Anterior cingulate cortex (tissue), 58 donors: ENCODE measurements at regions not wholly inside any gene's neighbourhood (a gene's known extent, or its start where the extent isn't known, plus 50 kb on each side); places are given as distances from the start of the nearest gene placed in this dataset.

ENCODE experiments used
- DNase-seq, 58 donors: peaks; one replicate each; lab custom pipeline; 2025; lab: John Stamatoyannopoulos, UW

DNA sequence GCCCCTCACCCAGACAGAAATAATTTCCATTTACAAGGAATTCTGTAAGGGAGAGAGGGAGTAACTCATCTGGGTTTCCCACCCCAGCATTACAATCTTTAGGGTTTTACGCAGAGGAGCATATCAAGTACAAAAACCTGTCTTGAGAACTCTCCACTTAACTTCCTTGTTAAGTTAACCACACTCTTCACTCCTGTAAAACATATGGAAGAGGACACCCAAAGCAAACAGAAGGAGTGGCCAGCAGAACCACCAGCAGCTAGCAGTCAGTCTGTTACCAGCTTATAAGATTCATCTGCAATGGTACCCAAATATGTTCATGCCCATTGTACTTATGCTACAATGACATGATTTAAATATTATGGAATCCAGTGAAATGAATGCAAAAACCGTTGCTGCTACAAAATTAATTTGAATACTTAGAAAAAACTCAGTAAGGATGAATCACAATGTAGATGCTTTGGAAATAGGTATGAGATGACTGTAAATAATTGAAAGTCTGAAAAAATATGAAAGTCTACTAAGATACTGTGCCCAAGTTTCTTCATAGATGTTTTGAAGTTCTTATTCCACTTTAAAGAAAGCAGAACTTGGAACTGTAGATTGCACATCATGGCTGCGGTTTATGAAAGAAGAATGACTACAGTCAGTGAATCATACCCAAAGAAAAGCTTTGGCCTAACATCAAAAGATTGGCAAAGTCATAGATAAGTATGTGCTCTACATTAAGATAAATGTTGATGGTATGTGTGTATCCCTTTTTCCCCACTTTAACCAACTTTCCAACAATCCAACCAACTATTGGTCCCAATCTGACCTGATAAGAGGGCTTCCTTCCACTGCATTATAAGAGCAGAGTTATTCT lies 233.6 kb downstream of the ACTL7B start:
- DNase-seq: no peak

DNA sequence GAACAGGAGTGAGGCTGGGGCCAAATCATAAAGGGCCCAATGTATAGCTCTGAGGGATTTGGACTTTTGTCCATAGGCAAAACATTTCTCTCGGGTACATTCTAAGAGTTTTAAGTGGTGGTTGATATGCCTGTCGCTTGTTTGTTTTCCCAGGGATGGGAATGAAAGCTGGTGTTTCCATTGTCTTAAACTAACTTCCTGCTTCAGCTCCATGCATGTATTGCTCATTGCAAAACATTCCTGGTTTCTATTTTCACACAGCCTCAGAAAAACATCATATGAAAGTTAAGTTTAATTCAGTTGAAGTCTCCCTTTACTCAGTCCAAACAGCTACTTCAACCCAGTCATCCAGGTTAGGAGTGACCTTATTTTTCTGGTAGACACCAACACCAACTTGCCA lies 235.0 kb downstream of the ACTL7B start:
- DNase-seq: no peak

DNA sequence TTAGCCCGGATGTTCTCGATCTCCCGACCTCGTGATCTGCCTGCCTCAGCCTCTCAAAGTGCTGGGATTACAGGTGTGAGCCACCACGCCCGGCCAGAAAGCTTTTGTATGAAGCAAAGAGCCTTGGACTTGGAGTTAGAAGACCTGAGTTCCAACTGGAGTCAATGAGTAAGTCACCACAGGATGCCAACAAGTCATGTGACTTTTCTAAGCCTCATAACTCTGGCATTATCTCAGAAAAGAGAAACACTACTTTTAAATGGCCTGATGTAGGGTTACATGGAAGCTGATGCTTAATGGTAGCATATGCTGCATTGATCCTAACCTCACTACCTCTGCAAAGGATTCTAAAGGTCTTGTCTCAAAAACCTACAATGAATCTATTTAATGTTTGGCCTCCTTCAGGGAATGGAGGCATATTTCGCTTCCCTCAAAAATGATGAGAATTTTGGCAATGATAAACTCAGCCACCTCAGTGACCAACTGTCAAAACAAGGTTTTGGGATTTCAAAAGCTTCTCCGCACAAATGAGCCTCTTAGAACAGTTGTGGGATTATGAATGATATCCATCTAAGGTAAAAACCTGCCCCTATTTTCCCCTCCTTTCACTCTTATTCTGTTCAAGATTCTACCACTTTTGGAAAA lies 236.8 kb downstream of the ACTL7B start:
- DNase-seq: no peak

- no peak for DNase-seq
Observed at GRCh38 chr9:108617676-108618075, 238.1 kb downstream of the ACTL7B start.

DNA sequence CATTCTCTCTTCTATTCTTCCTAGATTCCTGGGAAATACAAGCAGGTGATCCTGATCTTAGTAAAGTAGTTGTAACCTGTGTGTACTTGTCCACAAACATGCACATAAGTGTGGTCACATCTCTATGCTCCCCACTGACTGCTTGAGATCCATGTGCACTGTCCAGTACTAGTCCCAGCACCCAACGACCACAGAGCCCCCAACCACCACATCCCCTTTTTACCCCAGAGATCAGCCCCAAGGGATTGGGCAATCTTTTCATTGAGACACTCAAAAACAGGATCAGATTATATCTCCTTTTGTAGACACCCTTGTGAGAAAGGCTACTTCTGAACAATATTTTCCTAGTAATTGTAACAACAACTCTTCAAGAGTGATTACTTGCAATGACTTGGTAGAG lies 240.6 kb downstream of the ACTL7B start:
- DNase-seq: no peak

GRCh38 chr9:108612513-108612912 lies 243.3 kb downstream of the ACTL7B start:
- no peak for DNase-seq

DNA sequence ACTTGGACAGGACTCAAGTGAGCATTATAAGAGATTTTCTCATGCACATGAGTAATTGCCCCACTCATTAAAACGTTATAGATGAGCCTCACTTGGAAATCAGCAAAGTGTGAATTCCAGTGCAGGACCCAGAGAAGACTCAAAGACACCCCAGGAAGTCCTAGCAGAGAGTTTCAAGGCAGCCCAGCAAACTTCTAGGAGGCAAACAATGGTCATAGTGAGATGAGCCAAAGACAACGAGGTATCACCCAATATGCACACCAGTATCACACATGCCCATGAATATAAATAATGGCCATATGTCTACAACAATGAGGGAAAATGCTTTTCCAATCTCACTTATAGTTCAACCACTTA lies 245.9 kb downstream of the ACTL7B start:
- DNase-seq: no peak

DNA sequence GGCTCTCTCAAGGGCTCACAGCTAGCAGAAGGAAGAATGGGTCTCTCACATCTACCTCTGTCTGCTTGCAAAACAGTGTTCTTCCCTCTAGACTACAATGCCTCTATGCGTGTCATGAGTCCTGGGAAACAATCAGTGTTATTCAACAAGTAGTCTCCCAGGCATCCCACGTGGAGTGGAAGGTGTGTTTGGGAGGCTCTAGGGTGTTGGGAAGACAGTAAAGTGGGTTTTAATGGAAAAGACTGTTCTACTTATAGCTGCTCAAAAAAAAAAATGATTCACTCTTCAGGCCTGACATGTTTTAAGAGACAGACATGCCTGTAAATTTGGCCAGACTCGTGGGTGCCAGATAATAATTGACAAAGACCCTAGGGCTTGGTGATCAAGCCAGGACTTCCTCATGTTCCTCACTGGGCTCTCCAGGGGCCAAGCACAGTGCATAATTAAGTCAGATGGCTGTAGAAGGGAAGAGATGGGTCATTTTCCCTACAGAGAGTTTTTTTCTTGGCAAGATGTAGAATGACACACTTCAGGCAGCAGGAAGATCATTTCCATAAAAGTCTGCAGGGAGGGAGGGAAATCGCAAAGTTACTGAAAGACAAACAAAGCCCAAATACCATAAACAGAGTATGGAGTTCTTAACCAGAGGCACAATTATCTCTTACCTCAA lies 246.4 kb downstream of the ACTL7B start:
- no peak for DNase-seq

DNA sequence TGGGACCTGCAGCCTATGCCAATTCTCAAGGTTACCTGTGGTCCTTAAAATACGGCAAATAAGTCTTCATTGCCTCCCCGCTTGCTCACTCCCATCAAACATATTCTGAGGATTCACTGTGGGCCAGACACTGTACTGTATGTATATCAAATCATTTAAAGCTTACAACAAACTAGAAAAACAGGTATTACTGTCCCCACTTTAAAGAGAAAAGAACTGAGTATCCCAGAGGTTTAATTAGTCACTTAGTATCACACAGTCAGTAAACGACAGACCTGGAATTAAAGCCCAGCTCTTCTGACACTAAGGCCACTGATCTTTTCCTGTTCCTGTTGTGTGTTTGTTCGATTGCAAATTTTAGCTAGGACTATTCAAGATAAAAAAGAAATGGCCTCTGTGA lies 248.2 kb downstream of the ACTL7B start:
- no peak for DNase-seq

DNA sequence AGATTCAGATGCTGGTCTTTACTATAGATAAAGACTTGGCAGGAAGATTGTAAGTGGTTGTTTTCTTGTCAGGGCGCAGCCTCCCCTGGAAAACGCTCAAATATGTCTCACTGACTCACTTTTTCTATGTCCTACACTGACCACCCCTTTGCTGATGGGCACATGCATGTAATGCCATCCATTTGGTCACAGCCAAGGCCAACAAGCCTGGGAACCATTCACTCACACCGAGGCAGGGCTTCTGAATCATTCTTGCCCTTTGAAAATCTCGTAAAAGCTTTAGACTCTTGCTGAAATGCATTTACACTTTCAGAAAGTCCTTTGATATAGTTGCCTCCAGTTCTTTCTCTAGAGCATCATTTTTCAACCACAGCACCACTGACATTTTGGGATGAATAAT lies 249.4 kb downstream of the ACTL7B start:
- no peak for DNase-seq

DNA sequence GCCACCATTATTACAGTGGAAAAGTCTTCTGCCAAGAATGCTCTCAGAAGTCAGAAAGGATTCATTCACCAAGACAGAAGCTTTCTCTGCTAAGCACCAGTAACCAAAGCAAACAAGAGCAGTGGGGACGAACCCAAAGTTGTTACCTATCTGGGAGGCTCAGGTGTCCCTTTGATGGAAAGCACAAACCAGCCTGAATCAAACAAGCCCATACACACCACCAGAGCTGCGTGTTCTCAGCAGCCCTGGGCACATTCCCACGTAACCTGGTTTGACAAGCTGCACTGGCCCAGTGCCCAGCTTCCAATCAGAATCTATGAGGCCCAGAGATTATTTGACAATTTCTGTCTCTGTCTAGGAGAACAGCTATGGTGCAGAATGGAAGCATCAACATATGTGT lies 252.6 kb downstream of the ACTL7B start:
- DNase-seq: peak in 1 of 58 donors; percentile 5

DNA sequence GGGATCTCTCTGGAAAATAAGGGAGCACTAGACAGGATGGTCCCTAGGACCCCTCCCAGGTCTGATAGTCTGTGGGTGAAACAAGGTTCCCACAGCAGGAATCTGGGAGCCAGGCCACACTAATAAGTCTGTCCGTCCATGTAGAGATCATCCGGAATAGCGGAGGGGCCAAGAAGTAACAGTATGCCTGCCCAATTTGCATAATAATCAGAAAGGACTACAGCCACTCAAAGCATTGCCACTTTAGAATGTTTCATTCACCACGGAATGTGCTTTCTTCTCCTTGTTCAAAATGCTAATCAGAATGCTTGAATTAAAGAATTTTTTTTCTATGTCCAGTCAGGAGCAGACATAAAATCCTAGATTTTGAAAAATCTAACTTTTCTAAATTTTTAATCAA lies 254.9 kb downstream of the ACTL7B start:
- DNase-seq: no peak

GRCh38 chr9:108599571-108599970 lies 256.2 kb downstream of the ACTL7B start:
- no peak for DNase-seq

- DNase-seq: no peak
Observed at GRCh38 chr9:108591121-108591520, 264.7 kb downstream of the ACTL7B start.

DNA sequence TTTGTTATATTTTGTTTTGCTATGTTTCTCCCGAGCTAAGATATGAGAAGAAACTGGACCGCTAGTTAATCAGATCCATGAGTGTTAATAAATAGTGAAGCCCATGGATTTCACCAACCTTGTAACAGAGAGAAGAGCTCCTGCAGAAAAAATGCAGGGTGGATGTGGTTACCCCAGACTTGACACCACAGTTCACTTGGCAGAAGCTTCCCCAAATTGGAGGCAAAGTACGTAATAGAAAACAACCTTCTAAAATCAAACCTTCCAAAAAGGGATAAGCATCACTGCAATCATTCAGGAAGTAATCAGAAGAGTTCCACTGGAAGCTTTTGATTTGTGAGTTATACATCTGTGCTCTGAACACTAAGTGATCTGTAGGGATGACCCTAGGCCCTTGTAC lies 267.5 kb downstream of the ACTL7B start:
- DNase-seq: no peak

DNA sequence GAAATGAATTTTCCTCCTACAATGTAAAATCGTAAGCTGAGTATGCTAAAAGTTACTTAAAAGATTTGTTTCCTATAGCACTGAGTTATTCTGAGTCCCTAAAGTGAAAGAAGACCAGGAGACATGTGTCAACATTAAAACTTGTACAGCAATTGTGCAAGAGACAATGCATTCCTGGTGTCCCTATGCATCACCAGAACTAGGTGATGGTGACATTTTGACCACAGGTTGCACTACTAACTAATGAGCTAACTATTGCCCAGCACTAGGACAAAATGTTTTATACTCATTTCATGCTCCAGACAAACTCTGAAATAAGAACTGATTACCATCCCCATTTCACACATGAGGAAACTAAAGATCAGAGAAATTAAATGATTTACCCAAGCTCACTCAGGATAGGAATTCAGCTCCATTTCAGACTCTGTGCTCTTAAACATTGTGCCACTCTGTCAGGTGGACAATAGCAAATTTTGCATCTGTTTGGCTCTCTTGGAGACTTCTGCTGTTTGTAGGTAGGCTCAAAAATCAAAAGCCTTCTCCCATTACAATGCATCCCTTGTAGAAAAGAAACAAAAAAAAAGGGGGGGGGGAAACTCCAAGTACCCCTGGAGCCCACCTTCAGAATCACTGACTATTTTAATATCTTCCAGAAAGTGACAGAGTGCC lies 269.2 kb downstream of the ACTL7B start:
- no peak for DNase-seq

DNA sequence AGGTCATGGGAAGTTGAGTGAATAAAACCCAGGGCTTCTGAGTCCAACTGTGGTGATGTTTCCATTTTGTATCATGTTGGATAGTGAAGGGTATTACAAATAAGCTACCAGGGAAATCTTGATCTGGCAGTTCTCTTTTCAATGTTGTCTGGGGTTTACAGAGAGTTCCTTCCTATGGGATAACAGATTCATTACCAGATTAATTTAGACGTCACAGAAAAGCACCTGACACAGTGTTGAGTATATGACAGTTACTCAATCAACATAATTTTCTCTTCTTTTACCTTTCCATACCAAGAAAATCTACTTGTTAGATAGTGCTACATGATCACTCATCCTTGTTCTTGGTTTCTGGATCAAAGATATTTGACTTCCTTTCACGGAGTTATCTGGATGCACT lies 270.9 kb downstream of the ACTL7B start:
- no peak for DNase-seq

GRCh38 chr9:108582726-108583125 lies 273.1 kb downstream of the ACTL7B start:
- DNase-seq: no peak

DNA sequence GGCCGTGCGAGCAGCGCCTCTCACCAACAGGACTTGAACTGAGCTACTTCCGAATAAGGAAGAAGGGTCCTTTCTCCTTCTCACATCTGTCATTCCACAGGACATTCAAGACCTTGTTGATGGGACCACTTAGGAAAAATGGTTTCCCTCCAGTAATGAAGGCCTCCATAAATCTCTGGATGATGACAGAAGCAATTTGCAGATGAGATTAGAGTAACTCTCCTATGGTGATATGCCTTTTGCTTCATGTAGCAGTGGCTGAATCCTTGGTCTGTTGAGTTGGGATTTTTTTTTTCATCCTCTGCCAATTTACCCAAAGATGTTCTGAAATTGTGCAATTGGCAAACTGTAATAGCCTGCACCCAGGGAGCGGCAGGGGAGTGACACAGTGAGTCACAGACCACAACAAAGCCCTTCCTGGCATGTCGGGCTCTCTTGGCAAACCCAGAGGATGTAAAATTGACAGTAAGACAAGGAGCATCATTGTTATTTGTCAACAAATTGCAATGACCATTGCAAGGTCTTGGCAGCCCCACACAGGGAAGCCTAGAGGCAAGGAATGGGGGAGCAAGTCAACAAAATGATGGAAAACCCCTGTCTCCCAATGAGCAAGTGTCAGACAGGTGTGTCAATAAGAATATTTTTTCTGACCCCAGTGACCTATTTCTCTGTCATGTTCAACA lies 275.9 kb downstream of the ACTL7B start:
- peak in 26 of 58 donors; percentile 0 to 73 (median 12) for DNase-seq

- DNase-seq: no peak
Observed at GRCh38 chr9:108575276-108575675, 280.5 kb downstream of the ACTL7B start.

- no peak for DNase-seq
Observed at GRCh38 chr9:108569624-108570023, 286.2 kb downstream of the ACTL7B start.
